ENCODE measurements at regions not wholly inside any gene's neighbourhood (a gene's known extent, or its start where the extent isn't known, plus 50 kb on each side); places are given as distances from the start of the nearest gene placed in this dataset.
"Not testable (repeated sequence)": the region's sequence is repeated elsewhere in the genome, so short reads cannot be mapped to it uniquely, and the experiment has no call there.

DNA sequence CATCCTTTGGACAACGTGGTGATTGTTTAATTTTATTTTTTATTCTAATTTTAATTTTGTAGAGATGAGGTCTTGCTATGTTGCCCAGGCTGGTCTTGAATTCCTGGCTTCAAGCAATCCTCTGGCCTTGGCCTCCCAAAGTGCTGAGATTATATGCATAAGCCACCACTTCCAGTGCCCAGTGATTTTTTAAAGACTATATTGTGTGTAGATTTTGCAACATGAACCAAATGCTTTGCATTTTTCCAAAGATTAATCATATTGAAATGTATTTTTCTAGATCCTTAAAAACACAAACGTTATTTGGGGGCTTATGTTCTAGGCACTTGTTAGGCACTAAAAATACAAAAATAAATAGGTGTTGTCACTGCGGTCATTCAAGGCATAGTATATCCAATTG lies 117.6 kb upstream of the CCN2 start:
- ATAC-seq (no peak), DNase-seq (no peak)
- intact Hi-C loops (cut with micrococcal nuclease): no loop called here

DNA sequence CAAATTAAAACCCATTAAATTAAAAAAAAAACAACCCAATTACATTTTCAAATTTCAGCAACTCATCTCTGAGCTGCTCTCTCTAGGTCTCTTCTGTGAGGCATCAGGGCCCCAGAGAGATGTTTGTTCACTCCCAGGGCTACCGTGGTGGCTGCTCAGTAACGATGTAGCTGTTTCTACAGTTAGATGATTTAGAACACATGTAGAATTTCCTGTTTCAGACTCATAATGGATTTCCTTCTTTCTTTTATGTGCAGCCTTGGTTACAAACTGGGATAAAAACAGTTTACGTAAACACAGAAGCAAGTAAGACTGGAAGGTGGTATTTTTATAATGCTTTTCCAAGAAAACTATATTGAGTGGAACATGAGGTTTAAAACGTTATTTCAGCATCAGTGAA lies 116.1 kb upstream of the CCN2 start:
- intact Hi-C loops (cut with micrococcal nuclease): no loop called here

DNA sequence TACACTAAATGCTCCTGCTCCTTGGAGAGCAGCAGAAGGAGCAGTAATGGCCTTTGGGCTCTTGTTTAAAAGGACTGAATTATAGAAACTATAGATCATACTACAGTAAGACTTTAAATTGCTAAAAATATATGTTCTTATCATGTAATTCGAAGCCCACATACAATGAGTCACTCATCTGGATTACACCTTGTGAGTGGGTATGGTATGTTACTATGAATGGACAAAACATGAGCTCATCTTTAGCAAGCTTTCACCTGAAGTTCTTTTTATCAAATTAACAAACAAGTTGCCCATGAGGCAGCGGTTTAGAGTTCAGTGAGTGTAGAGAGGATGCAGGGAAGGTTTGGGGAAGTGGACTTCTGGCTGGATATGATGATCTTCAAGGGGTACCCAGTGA lies 114.4 kb upstream of the CCN2 start:
- DNase-seq: no peak
- intact Hi-C loops (cut with micrococcal nuclease): no loop called here
- ATAC-seq: no peak

More for the DNA sequence above, 116.1 kb upstream of the CCN2 start:
- no peak for ATAC-seq
- DNase-seq: no peak

DNA sequence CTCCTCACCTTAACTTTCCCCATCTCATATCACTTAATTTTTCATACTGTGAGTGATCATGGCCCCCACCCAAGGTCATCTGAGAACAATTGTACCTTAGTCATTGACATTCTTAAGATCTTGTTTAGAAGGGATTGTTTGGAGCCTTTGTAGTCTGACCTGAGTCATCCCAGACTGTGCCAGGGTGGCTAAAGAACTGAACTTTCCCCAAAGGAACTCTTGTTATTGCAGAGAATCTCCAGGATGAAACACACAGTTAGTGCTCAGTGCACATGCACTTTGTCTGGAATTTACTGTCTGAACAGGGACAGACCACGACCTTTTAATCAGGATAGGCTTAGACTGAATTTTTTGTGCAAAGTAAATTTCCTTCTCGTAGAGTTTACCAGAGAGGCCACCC lies 112.6 kb upstream of the CCN2 start:
- ATAC-seq: peak; percentile 72

DNA sequence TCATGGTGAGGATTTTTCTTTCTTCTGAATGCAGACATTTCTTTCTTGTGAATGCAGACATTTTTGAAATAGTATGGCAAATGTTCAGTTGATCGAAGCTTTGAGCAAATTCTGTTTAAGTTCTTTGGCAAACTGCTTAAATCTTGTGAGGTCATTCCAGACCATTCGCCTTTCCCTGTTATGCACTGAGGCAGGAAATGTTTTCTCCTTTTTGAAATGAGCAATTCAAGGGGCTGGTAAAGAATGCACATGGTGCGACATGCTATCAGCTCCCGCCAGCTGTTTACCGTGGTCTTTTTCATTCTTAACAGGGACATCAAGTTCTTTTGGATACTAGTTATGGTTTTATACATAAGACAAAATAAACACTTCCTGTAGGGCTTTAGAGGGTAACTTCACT lies 112.0 kb upstream of the CCN2 start:
- no peak for DNase-seq
- intact Hi-C loops (cut with micrococcal nuclease): no loop called here
- peak; percentile 52 for ATAC-seq

More for the DNA sequence above, 112.6 kb upstream of the CCN2 start:
- no peak for DNase-seq
- intact Hi-C loops (cut with micrococcal nuclease): no loop called here

DNA sequence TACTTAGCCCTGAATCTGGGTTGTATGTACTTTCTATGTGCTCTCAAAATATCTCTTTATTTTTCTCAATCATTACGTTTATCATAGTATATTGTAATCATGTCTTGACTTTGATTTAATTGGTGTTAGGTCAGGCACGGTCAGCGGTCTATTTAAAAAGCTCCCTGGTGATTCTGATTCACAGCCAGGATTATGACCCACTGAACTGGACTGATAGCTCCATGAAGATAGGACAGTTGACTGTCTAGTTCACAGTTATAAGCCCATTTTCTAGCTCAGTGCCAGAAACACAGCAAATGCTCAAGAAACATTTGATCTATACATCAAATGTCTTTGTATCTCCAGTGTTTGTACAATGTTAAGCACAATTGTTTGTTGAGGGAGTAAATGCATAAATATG lies 111.5 kb upstream of the CCN2 start:
- intact Hi-C loops (cut with micrococcal nuclease): no loop called here
- DNase-seq (no peak), ATAC-seq (no peak)

DNA sequence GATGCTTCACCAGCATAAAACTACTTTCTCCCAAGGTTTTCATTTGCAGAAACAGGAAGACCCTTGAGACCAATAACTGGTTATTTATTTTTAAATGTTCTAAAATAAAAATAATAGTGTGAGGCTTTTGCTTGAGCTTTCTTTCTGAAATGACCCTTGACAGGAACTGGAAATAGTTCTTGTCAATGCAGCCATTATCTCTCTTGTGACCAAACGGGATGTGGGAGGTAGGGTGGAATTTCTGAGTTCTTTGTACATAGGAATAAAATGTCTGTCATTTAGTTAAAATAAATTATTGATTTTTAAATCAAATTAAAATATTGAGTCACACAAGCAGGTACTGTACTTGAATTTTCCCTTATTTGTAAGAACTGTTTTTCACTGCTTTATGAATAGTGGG lies 110.2 kb upstream of the CCN2 start:
- ATAC-seq (no peak), DNase-seq (no peak)
- intact Hi-C loops (cut with micrococcal nuclease): no loop called here

DNA sequence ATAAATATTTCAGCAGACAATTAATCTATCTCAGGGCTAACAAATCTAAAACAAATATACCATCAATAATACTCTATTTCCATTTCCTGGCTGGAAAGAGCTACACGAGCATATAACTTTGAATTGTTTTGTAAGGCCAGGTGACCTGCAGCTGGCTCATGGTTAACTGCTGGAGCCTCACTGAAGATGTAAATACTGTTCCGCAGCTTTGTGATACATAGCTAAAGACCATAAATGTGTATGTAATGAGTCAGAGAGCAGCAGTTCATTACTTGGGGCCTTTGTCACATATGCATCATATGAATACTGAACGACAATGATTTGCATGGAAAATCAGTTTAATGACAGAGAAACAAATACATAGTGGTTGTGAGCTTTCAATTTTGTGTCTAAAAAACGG lies 109.4 kb upstream of the CCN2 start:
- intact Hi-C loops (cut with micrococcal nuclease): no loop called here
- ATAC-seq (no peak), DNase-seq (no peak)

DNA sequence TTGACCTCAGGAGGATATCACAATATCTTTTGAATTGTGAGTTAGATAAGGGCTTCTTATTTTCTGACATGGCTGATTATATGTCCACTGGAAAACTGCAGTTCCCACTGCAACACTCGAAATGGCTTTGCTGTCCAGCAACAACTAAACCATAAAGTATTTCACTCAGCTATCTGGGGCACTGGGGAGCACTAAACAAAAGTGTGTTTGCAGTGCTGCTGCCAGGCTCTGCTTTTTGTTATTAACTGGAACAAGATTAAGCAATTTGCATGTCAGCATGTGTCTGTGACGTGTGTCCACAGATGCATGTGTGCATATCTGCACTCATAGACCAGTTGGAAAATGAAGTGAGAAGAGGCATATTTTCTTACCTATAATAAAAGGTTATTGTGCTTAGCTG lies 107.8 kb upstream of the CCN2 start:
- intact Hi-C loops (cut with micrococcal nuclease): no loop called here
- ATAC-seq (no peak), DNase-seq (no peak)

DNA sequence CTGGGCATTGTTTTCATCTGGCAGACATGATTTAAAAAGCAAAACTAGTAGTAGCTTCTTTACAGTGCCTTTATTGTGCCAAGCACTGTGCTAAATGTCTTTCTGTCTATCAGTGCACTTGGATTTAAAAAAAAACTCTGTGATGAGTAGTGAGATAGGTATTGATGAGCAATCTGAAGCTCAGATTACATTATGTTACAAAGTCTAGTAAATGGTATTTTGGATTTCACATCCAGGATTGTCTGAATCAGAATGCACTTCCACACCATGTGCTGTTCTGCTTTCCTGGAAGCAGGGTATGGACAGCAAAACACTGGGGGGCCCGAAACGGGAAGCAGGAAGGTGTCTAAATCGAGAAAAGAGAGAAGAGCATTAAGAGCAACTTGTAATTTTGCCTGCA lies 103.4 kb upstream of the CCN2 start:
- DNase-seq: no peak
- intact Hi-C loops (cut with micrococcal nuclease): no loop called here
- no peak for ATAC-seq

DNA sequence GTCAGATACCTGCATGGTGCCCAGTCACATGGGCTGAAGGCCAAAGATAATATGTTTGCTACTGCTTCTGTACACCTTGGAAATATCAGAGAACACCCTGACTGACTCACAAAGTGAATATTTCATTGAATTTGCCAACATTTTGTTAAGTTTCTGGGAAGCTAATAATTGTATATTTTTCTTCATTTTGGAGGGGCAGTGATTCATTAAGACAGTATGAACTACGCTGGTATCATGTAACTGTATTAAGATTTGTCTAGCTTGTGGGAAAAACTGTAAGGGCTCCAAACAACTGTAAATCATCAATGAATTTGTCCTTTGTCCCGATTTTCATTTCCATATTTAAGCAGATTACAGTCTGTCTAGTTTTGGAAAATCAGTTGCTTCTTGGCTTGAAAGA lies 102.3 kb upstream of the CCN2 start:
- no peak for ATAC-seq
- intact Hi-C loops (cut with micrococcal nuclease): no loop called here
- DNase-seq: no peak

DNA sequence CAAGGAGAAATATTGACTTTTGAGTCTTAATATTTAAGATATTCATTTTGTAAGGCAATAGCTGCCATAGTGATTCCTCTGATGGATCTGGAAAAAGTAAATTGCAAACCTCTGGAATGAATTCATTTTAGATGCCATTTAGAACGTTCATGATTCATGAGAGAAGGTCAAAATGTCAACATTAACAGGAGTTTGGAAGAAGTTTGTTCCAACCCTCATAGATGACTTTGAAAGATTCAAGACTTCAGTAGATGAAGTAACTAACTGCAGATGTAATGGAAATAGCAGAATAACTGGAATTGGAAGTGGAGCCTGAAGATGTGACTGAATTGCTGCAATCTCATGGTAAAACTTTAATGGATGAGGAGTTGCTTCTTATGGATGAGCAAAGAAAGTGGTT lies 100.9 kb upstream of the CCN2 start:
- DNase-seq (no peak), ATAC-seq (no peak)
- intact Hi-C loops (cut with micrococcal nuclease): no loop called here

DNA sequence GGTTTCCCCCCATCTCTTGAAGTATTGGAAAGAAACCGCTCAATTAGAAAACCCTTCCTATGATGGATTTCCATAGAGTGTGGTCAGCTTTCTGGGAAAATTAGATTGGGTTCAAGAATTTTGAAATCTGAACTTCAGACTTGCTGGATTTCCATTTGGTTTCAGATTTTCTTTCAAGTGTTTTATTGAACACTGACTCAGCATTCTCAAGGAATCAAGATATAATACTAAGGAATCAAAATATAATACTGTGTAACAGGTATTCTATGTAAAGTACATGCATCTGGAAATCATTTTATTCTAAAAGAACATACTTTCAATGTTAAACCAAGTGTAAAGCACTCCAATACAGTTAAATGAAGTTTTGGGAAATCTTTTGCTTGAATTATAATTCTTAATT lies 94.7 kb upstream of the CCN2 start:
- ATAC-seq (no peak), DNase-seq (no peak)
- intact Hi-C loops (cut with micrococcal nuclease): no loop called here

DNA sequence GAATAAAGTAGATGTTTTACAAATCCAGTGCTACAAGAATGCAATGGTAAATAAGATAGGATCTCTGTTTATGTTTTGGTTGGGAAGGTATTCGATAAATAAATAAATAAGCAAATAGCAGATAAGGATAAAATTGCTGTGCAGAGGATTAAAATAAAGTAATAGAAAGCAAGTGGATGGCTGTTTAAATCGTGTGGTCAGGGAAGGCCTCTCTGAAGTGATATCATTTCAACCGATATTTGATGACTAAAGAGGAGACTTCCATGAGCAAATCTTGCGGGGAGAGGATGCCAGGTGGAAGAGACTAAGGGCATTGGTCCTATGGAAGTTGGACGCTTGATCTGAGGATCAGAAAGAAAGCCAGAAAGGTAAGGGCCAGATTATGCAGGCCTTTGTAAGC lies 92.0 kb upstream of the CCN2 start:
- ATAC-seq (no peak), DNase-seq (no peak)
- intact Hi-C loops (cut with micrococcal nuclease): no loop called here

DNA sequence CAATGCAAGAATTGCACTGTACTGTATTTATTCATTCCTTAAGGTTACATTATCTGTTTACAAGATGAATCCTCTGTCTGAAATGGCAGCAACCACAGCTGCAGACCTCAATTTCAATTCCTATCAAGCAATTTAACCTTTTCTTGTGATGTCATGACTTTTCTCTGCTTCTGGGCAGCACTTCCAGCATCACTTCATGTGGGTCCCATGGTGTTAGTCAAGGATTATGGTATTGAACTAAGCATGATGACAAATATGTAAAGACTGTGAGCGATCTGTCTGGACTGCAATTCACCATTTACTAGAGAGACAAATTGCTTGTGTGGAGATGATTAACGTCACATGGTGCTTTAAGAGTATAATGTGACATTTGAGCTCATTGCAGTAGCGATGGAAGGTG lies 90.5 kb upstream of the CCN2 start:
- intact Hi-C loops (cut with micrococcal nuclease): no loop called here
- no peak for DNase-seq
- ATAC-seq: no peak

DNA sequence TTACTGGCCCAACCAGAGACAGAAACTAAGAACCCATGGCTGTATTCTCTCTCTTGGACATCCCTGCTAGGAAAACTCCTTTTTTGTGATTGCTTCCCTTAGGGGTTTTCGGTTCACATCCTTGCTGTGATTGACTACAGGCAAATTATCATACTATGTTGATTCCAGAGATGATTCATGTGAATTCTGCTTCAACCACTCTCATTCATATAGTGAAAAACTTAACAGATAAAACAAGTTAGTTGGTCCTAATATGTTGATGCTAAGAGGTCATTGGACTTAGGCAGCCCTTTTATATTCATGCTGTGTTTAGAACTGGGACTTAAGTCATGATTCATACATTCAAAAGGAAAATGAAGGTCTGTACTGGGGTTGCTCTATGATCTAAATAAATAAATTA lies 76.9 kb upstream of the CCN2 start:
- DNase-seq: no peak
- intact Hi-C loops (cut with micrococcal nuclease): no loop called here
- ATAC-seq: no peak

DNA sequence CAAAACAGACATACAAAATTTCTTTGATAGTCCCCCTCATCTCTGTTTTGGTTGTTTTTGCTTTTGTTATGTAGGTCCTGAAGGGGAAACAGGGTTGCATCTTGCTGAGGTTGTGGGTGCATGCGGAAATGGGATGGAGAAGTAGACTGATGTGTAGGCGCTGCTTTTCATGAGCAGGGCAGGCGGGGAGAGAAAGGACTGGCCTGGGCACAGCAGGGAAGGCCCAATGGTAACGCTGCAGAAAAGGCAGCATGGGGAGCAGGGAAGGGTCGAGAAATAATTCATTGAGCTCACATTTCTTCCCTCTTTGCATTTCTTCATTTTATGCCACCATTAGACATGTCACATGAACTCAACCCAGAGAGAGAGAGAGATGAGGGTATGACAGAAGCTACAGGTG lies 74.3 kb upstream of the CCN2 start:
- intact Hi-C loops (cut with micrococcal nuclease): no loop called here
- DNase-seq (no peak), ATAC-seq (no peak)

DNA sequence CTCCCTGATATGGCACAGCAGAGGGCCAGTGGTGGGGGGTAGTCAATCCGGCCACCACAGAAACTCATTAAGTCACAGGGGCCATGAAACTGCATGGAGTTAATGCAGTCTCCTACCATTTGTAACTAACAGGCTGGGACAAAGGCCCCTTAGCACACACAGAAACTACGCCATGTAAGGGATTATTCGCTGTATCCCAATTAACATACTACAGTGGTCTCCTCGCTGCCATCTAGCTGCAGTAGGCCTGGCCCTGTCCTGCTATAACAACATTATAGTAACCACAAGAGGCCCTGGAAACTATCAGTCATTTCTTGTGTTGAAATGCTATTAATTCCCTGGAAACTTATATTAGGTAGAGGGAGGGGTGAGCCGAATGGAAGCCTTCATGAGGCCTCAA lies 72.3 kb upstream of the CCN2 start:
- DNase-seq (no peak), ATAC-seq (no peak)
- intact Hi-C loops (cut with micrococcal nuclease): no loop called here

DNA sequence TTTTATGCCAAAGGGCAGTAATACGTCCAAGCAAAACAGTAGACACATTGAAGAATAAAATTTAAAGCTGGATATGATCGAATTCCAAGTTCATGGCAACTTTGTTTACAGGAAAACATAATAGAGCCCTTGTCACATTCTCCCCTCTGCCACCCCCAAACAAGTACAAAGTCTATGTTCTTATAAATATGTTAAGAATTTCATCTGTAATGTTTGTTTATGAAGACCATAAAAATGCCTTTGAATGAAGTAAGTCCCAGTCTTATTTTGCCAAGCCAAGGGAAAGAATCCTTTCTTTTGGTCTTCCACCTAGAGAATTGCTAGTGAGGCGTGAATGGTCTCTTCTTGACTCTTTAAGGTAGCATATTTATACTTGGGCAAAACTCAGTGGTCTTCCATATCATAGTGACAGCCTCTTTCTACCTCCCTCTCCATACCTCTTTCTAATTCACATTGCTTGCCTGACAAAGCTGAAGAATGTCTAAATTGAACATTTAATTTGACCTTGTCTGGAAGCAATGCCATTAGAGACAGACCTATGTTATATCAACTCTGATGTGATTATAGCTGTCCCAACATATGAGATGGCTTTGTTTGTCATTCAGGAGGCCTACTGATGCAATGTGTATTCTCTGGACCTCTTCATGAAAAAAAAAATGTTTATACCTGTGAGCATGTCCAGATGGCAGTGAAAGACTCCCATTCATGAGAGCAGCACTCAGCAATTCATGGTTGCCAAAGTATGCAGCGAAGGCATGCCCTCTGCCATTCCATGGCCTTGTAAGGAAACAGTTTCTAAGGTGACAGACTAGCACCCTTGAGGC lies 70.6 kb upstream of the CCN2 start:
- DNase-seq: no peak
- intact Hi-C loops (cut with micrococcal nuclease): no loop called here
- no peak for ATAC-seq

DNA sequence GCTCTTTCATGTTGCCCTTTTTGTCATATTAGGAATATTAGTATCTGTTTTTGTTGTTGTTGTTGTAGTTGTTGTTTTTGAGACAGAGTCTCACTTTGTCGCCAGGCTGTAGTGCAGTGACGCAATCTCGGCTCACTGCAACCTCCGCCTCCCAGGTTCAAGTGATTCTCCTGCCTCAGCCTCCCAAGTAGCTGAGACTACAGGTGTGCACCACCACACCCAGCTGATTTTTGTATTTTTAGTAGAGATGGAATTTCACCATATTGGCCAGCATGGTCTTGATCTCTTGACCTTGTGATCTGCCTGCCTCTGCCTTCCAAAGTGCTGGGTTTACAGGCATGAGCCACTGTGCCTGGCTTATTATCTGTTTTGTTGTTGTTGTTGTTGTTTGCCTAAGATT lies 69.7 kb upstream of the CCN2 start:
- ATAC-seq; intact Hi-C loops (cut with micrococcal nuclease); DNase-seq: not testable (repeated sequence)

DNA sequence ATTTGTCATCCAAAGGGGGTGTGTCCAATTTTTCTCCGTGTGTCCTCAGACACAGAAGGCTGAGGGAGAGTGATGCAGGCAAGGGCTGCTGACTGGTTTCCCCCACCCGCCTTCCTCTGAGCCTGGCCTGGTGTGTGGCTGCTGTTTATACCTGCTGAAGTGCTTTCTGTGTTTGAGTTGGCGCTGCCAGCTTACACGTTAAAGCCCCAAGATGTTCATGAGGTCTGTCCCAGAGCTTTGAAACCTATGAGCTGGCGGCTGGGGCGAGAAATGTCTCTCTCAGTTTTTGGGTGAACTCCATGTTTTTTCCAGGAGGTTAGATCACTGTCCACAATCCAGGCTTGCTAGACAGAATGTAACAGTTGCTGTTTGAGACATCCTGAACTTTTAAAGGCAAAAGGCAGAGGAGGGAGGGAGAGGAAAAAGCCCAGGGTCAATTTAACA lies 69.0 kb upstream of the CCN2 start:
- DNase-seq: peak; percentile 33
- intact Hi-C loops (cut with micrococcal nuclease): no loop called here
- ATAC-seq: peak; percentile 95

DNA sequence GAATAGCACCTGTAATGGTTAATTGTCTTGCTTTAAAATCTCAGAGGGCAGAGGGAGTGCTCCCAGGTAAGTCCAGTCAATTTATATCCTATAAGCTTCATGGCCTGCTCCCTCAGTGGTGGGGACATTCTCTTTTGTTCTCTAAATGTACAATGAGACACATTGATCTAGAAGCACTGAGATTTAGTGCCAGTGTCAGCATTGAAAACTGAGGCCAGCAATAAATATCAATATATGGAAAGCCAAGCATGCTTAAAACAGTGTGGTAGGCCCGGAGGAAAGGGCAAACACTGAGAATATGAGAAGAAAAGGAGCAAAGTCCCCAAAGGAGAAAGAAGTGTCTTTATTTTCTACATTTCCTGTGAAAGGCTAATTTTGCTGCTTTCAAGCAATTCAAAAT lies 68.4 kb upstream of the CCN2 start:
- intact Hi-C loops (cut with micrococcal nuclease): no loop called here
- ATAC-seq: no peak
- no peak for DNase-seq
